GM12892 (cell line): ENCODE measurements at regions not wholly inside any gene's neighbourhood (a gene's known extent, or its start where the extent isn't known, plus 50 kb on each side); places are given as distances from the start of the nearest gene placed in this dataset.

Experiments
- POLR2A ChIP-seq: IDR thresholded peaks from 2 replicates; pipeline ENCODE4 v1.6.1; 2011; ENCODE audit warnings: low read depth, low read length, control low read depth
- TAF1 ChIP-seq: IDR thresholded peaks from 2 replicates; pipeline ENCODE4 v1.6.1; 2011; ENCODE audit warnings: low read depth, mild to moderate bottlenecking, control low read depth, low read length, borderline replicate concordance

DNA sequence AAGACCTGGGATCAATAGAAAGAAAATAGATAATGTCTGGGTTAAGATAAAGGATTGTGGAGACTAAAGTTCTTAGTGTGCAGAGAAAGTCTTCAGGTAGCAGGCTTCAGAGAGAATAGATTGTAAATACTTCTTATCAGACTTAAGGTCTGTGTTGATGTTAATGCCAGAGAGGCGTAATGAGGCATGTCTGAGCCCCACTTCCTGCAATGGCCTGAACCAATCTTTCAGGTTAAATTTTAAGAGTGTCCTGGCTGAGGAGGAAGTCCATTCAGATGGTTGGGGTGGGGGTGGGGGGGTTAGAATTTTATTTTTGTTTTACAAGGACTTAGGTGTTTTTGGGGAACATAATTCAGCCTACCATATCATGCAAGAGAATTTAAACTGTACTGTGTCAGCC is 129.5 kb downstream of the EVA1A start:
- no peak for TF ChIP-seq POLR2A
- no peak for TF ChIP-seq TAF1
